IMR-90 (cell line): ENCODE measurements at regions not wholly inside any gene's neighbourhood (a gene's known extent, or its start where the extent isn't known, plus 50 kb on each side); places are given as distances from the start of the nearest gene placed in this dataset.

Experiments used
- ATAC-seq: fragments of 200-7000 bp; cut with Tn5 transposase; 2 replicates; pipeline ENCODE4 v1.9.1; 2020; ENCODE audit warnings: low read depth, mild to moderate bottlenecking, moderate library complexity
- BruUV-seq: library from RNA; stranded (reverse); fragments of 400-500 nt; replicated peaks from 2 replicates; lab custom pipeline; 2021; lab: Mats Ljungman, UMichigan
- CTCF ChIA-PET: fragments of 300-600 bp; formaldehyde crosslinking; extraction: SDS; loops from one replicate; lab custom pipeline; 2021; ENCODE audit warnings: antibody characterized with exemption; lab: Yijun Ruan, JAX
- POLR2A ChIA-PET: fragments of 300-600 bp; sonication (Branson Sonifier 250); formaldehyde crosslinking; loops from one replicate; lab custom pipeline; 2022; ENCODE audit warnings: antibody characterized with exemption; ENCODE audit not compliant: unreplicated experiment; lab: Charles Lee
- DNase-seq: peaks from one replicate; pipeline ENCODE4 v3.0.0; 2013
- H2AFZ ChIP-seq: replicated peaks from 2 replicates; pipeline ENCODE3; 2013; ENCODE audit warnings: low read length, mild to moderate bottlenecking; ENCODE audit not compliant: poor library complexity
- H2AK5ac ChIP-seq: 2 replicates; pipeline ENCODE4 v1.6.1; 2013; ENCODE audit warnings: low read depth, low read length, inconsistent platforms
- H2AK9ac ChIP-seq: replicated peaks from 2 replicates; pipeline ENCODE3; 2013; ENCODE audit warnings: mild to moderate bottlenecking, low read depth, low read length, moderate library complexity; ENCODE audit not compliant: poor library complexity
- H2BK120ac ChIP-seq: 2 replicates; pipeline ENCODE4 v1.6.1; 2013; ENCODE audit warnings: low read depth, low read length, inconsistent platforms
- H2BK15ac ChIP-seq: 3 replicates; pipeline ENCODE4 v1.6.1; 2013; ENCODE audit warnings: low read depth, low read length, inconsistent platforms
- H2BK20ac ChIP-seq: 2 replicates; pipeline ENCODE4 v1.6.1; 2013; ENCODE audit warnings: low read depth, mild to moderate bottlenecking, inconsistent platforms, low read length, moderate library complexity
- H2BK5ac ChIP-seq: 2 replicates; pipeline ENCODE4 v1.6.1; 2013; ENCODE audit warnings: mild to moderate bottlenecking, low read depth, low read length, inconsistent platforms; ENCODE audit not compliant: poor library complexity, severe bottlenecking
- H3K14ac ChIP-seq: replicated peaks from 2 replicates; pipeline ENCODE4 v1.6.1; 2013; ENCODE audit warnings: low read depth, low read length, inconsistent platforms
- H3K18ac ChIP-seq: 2 replicates; pipeline ENCODE4 v1.6.1; 2013; ENCODE audit warnings: low read depth, low read length, control low read depth
- H3K23ac ChIP-seq: 2 replicates; pipeline ENCODE4 v1.6.1; 2013; ENCODE audit warnings: low read depth, low read length, inconsistent platforms
- H3K27ac ChIP-seq: 2 replicates; pipeline ENCODE4 v1.5.1; 2013; ENCODE audit warnings: mild to moderate bottlenecking, control low read depth, low read length; ENCODE audit not compliant: insufficient read depth
- H3K27me3 ChIP-seq: 2 replicates; pipeline ENCODE4 v1.6.1; 2013; ENCODE audit warnings: low read length; ENCODE audit not compliant: control insufficient read depth, insufficient read depth
- H3K36me3 ChIP-seq: 2 replicates; pipeline ENCODE4 v1.6.1; 2013; ENCODE audit warnings: low read length, mixed read lengths; ENCODE audit not compliant: control insufficient read depth, insufficient read depth
- H3K4ac ChIP-seq: 2 replicates; pipeline ENCODE4 v1.6.1; 2013; ENCODE audit warnings: low read depth, low read length, inconsistent platforms
- H3K4me1 ChIP-seq: 2 replicates; pipeline ENCODE4 v1.6.1; 2013; ENCODE audit warnings: low read length, mixed read lengths; ENCODE audit not compliant: control insufficient read depth, insufficient read depth
- H3K4me2 ChIP-seq: 2 replicates; pipeline ENCODE4 v1.6.1; 2013; ENCODE audit warnings: low read depth, mild to moderate bottlenecking, control low read depth, low read length, moderate library complexity
- H3K4me3 ChIP-seq: 2 replicates; pipeline ENCODE4 v1.5.1; 2013; ENCODE audit warnings: low read depth, mild to moderate bottlenecking, control low read depth, low read length, moderate library complexity; ENCODE audit not compliant: insufficient read depth
- H3K56ac ChIP-seq: 2 replicates; pipeline ENCODE4 v1.6.1; 2013; ENCODE audit warnings: low read length, inconsistent platforms; ENCODE audit not compliant: insufficient read depth; ENCODE audit errors: extremely low read depth
- H3K79me1 ChIP-seq, 2 experiments: 2 replicates each; pipeline ENCODE4 v1.6.1; 2013; ENCODE audit warnings: low read length in 2 of 2, inconsistent platforms in 1 of 2, low read depth in 1 of 2
- H3K9ac ChIP-seq: 2 replicates; pipeline ENCODE4 v1.6.1; 2013; ENCODE audit warnings: low read depth, low read length, control low read depth
- H3K9me1 ChIP-seq: 2 replicates; pipeline ENCODE4 v1.6.1; 2013; ENCODE audit warnings: low read length, inconsistent platforms; ENCODE audit not compliant: insufficient read depth
- H3K9me3 ChIP-seq: 2 replicates; pipeline ENCODE4 v1.6.1; 2013; ENCODE audit warnings: low read length; ENCODE audit not compliant: control insufficient read depth, insufficient read depth
- H4K20me1 ChIP-seq: 2 replicates; pipeline ENCODE4 v1.6.1; 2013; ENCODE audit warnings: low read length, inconsistent platforms; ENCODE audit not compliant: insufficient read depth
- H4K5ac ChIP-seq: 2 replicates; pipeline ENCODE4 v1.6.1; 2013; ENCODE audit warnings: mild to moderate bottlenecking, low read depth, low read length, control low read depth
- H4K8ac ChIP-seq, 2 experiments: 2 replicates each; pipeline ENCODE4 v1.6.1; 2013; ENCODE audit warnings: low read depth in 2 of 2, low read length in 2 of 2, control low read depth in 1 of 2, inconsistent platforms in 1 of 2
- H4K91ac ChIP-seq: 2 replicates; pipeline ENCODE4 v1.6.1; 2013; ENCODE audit warnings: low read depth, low read length, inconsistent platforms; ENCODE audit not compliant: insufficient read depth
- BHLHE40 ChIP-seq: fragments of 150-350 bp; IDR thresholded peaks from 2 replicates; pipeline ENCODE4 v1.6.1; 2016; ENCODE audit warnings: mild to moderate bottlenecking, low read depth, low read length
- FOS ChIP-seq: fragments of 150-350 bp; IDR thresholded peaks from 2 replicates; pipeline ENCODE4 v1.6.1; 2016; ENCODE audit warnings: low read depth, low read length
- MAFK ChIP-seq: IDR thresholded peaks from 2 replicates; pipeline ENCODE4 v1.6.1; 2012; ENCODE audit warnings: low read depth, low read length, improper control_type of control experiment
- RAD21 ChIP-seq: IDR thresholded peaks from 2 replicates; pipeline ENCODE4 v1.6.1; 2012; ENCODE audit warnings: low read length, improper control_type of control experiment
- RCOR1 ChIP-seq: IDR thresholded peaks from 2 replicates; pipeline ENCODE4 v1.6.1; 2012; ENCODE audit warnings: mild to moderate bottlenecking, low read length, improper control_type of control experiment; ENCODE audit not compliant: insufficient replicate concordance
- RFX5 ChIP-seq: IDR thresholded peaks from 2 replicates; pipeline ENCODE4 v1.8.0; 2012; ENCODE audit warnings: low read depth, mild to moderate bottlenecking, low read length, moderate library complexity
- USF2 ChIP-seq: fragments of 150-350 bp; IDR thresholded peaks from 2 replicates; pipeline ENCODE4 v1.6.1; 2017; ENCODE audit warnings: mild to moderate bottlenecking, antibody characterized with exemption, low read length, low read depth
- WGBS, 2 experiments: methylation state at CpG; one replicate each; pipeline versions ENCODE4 v1.1.5 to v1.1.7; 2013; ENCODE audit warnings: missing lambda C conversion rate in 2 of 2; ENCODE audit not compliant: insufficient read length in 1 of 2; ENCODE audit errors: extremely low coverage in 2 of 2; 5-methylcytosine and 5-hydroxymethylcytosine counted together
- dilution Hi-C: fragments of 300-500 bp; cut with HindIII; formaldehyde crosslinking; loops from one replicate; pipeline ENCODE4 v1.14.3; 2018; ENCODE audit warnings: low sequenced_read_pairs; ENCODE audit not compliant: unreplicated experiment
- in situ Hi-C: fragments of 300-500 bp; cut with MboI; formaldehyde crosslinking; loops from 3 replicates; pipeline ENCODE4 v1.14.3; 2019; ENCODE audit warnings: low sequenced_read_pairs, inconsistent platforms, mixed read lengths
- intact Hi-C: fragments of 100-400 bp; cut with micrococcal nuclease; formaldehyde crosslinking; loops from 2 replicates; pipeline ENCODE4 v1.10.0; 2022

- WGBS, 2 experiments: no CpG with 5 or more reads among the region's 3 CpGs
- Histone ChIP-seq H4K8ac (no peak overlapping the region), H4K5ac (no peak overlapping the region), H3K36me3 (no peaks in the 10 kb centered on the region), H3K79me1 (no peaks in the 10 kb centered on the region), H3K4me2 (no peak overlapping the region), H2AFZ (no peak overlapping the region), H3K4me1 (no peaks in the 10 kb centered on the region), H3K9me3 (no peaks in the 10 kb centered on the region), H3K4ac (no peak overlapping the region), H3K9me1 (no peaks in the 10 kb centered on the region), H3K23ac (no peak overlapping the region), H3K27ac (no peak overlapping the region), H2AK9ac (no peak overlapping the region), H4K91ac (no peak overlapping the region), H2AK5ac (no peak overlapping the region), H3K27me3 (no peaks in the 10 kb centered on the region), H2BK120ac (no peak overlapping the region), H3K9ac (no peak overlapping the region), H2BK15ac (no peak overlapping the region), H2BK20ac (no peak overlapping the region), H2BK5ac (no peak overlapping the region), H4K20me1 (no peaks in the 10 kb centered on the region), H3K14ac (no peak overlapping the region), H3K4me3 (no peak overlapping the region), H3K18ac (no peak overlapping the region), H3K56ac (no peak overlapping the region)
- dilution Hi-C loops (no loop called here), intact Hi-C loops (no loop called here), in situ Hi-C loops (no loop called here)
- no TSS peak for BruUV-seq
- CTCF ChIA-PET: no interaction called here
- ATAC-seq (no peak), DNase-seq (no peak)
- no peak for TF ChIP-seq FOS
- TF ChIP-seq RFX5: no peak
- TF ChIP-seq USF2: no peak
- no peak for TF ChIP-seq BHLHE40
- no peak for TF ChIP-seq MAFK
- TF ChIP-seq RAD21: no peak
- no peak for TF ChIP-seq RCOR1
- POLR2A ChIA-PET: no interaction called here
Measured at GRCh38 chrX:117543885-117544284, 572.7 kb downstream of the KLHL13 start.
